Endothelial cell (in vitro differentiated cells): ENCODE measurements at regions not wholly inside any gene's neighbourhood (a gene's known extent, or its start where the extent isn't known, plus 50 kb on each side); places are given as distances from the start of the nearest gene placed in this dataset.
A peak's percentile ranks its signal among the peaks of the same experiment; 100 is the strongest.
"Not testable (repeated sequence)": the region's sequence is repeated elsewhere in the genome, so short reads cannot be mapped to it uniquely, and the experiment has no call there.

Source experiments
- DNase-seq: peaks from one replicate; pipeline ENCODE4 v3.0.0; 2021; ENCODE audit warnings: low spot score
- H3K27ac Mint-ChIP-seq: one replicate; pipeline ENCODE4 v1.8.0; 2021; ENCODE audit warnings: mixed read lengths, inconsistent platforms; ENCODE audit not compliant: unreplicated experiment
- H3K27me3 Mint-ChIP-seq: one replicate; pipeline ENCODE4 v1.8.0; 2021; ENCODE audit warnings: mild to moderate bottlenecking, moderate library complexity, mixed read lengths, inconsistent platforms; ENCODE audit not compliant: unreplicated experiment
- H3K36me3 Mint-ChIP-seq: one replicate; pipeline ENCODE4 v1.8.0; 2021; ENCODE audit warnings: mild to moderate bottlenecking, low read depth, mixed read lengths, inconsistent platforms; ENCODE audit not compliant: unreplicated experiment
- H3K4me1 Mint-ChIP-seq: one replicate; pipeline ENCODE4 v1.8.0; 2021; ENCODE audit warnings: mild to moderate bottlenecking, mixed read lengths, inconsistent platforms; ENCODE audit not compliant: unreplicated experiment
- H3K4me3 Mint-ChIP-seq: one replicate; pipeline ENCODE4 v1.8.0; 2021; ENCODE audit warnings: mild to moderate bottlenecking, mixed read lengths, inconsistent platforms; ENCODE audit not compliant: unreplicated experiment
- H3K9me3 Mint-ChIP-seq: one replicate; pipeline ENCODE4 v1.8.0; 2021; ENCODE audit warnings: mixed read lengths, inconsistent platforms; ENCODE audit not compliant: unreplicated experiment
- TF ChIP-seq, protein P1 (sequence below): fragments of 200-600 bp; sonication (generic); IDR thresholded peaks from one replicate; pipeline ENCODE4 v1.5.0; 2021; ENCODE audit warnings: antibody characterized with exemption; ENCODE audit not compliant: unreplicated experiment

DNA sequence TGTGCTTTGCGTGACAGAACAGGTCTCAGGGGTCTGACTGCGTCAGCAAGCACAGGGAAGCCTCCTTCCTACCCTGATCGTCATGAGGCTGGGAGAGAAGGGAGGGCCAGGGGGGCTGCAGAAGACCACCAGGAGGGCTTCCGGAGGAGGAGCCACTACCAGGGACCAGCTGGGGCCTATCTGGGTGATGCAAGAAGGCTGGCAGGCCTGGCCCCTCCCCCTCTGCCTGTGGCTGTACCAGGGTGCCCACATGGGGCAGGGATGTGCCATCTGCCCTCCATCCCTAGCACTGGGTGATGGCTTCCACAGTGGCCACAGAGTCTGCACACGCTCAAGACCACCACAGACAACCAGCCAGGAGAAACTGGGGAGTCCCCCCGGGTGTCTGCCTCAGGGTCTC, 116.4 kb upstream of the NKX1-1 start:
- TF ChIP-seq, protein P1, sequence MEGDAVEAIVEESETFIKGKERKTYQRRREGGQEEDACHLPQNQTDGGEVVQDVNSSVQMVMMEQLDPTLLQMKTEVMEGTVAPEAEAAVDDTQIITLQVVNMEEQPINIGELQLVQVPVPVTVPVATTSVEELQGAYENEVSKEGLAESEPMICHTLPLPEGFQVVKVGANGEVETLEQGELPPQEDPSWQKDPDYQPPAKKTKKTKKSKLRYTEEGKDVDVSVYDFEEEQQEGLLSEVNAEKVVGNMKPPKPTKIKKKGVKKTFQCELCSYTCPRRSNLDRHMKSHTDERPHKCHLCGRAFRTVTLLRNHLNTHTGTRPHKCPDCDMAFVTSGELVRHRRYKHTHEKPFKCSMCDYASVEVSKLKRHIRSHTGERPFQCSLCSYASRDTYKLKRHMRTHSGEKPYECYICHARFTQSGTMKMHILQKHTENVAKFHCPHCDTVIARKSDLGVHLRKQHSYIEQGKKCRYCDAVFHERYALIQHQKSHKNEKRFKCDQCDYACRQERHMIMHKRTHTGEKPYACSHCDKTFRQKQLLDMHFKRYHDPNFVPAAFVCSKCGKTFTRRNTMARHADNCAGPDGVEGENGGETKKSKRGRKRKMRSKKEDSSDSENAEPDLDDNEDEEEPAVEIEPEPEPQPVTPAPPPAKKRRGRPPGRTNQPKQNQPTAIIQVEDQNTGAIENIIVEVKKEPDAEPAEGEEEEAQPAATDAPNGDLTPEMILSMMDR = no peak
- DNase-seq = no peak
- H3K27ac Mint-ChIP-seq = no peak overlapping the region
- H3K4me1 Mint-ChIP-seq = peaks cover 2% of the 10 kb centered on the region
- no peaks in the 10 kb centered on the region for H3K36me3 Mint-ChIP-seq
- no peaks in the 10 kb centered on the region for H3K9me3 Mint-ChIP-seq
- no peak overlapping the region for H3K4me3 Mint-ChIP-seq
- peaks cover 4% of the 10 kb centered on the region for H3K27me3 Mint-ChIP-seq

DNA sequence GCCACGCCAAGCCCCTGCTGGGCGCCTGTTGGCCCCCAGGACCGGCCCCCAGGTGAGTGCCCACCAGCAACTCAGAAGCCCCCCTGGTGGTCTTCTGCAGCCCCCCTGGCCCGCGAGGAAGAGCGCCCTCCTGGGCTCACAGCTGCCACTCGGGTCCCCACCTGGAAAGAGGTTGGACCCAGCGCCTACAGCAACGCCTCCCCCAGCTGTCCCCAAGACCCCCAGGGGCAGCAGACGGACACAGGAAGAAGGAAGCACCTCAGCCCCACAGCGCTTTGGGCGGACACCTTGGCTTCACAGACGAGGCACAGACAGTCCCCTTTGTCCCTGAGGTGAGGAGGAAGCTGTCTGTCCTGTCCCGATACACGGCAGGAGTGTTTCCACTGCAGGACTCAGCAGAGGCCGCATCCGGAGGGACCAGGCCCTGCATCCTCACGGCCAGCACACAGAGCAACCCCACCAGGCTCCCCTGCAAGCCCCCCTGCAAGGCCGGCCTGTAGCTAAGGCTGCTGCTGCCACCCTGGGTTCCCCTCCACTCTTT, 115.6 kb upstream of the NKX1-1 start:
- Mint-ChIP-seq H3K4me1 (peaks cover 2% of the 10 kb centered on the region), H3K9me3 (no peaks in the 10 kb centered on the region), H3K27me3 (peaks cover 4% of the 10 kb centered on the region), H3K4me3 (no peak overlapping the region), H3K27ac (no peak overlapping the region), H3K36me3 (no peaks in the 10 kb centered on the region)
- TF ChIP-seq, protein P1 = no peak
- DNase-seq = no peak

DNA sequence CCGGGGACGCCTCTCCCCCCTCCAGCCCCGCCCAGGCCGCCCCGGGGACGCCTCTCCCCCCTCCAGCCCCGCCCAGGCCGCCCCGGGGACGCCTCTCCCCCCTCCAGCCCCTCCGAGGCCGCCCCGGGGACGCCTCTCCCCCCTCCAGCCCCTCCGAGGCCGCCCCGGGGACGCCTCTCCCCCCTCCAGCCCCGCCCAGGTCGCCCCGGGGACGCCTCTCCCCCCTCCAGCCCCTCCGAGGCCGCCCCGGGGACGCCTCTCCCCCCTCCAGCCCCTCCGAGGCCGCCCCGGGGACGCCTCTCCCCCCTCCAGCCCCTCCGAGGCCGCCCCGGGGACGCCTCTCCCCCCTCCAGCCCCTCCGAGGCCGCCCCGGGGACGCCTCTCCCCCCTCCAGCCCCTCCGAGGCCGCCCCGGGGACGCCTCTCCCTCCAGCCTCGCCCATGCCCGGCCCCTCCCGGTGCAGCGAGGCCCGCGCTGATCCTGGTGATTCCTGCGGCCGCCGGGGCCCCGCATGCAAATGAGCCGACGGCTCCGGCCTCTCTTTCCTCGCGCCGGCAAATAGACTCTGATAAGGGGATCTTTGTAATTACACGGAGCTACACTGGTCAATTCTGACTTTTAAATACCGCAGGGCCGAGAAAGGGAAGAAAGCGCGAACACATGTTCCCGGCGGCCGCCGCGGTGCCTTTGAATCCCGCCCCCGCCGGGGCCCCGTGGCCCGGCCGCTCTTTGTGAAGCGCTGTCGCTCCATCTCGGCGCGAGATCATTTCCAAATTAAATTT, 114.7 kb upstream of the NKX1-1 start:
- H3K27ac Mint-ChIP-seq, H3K4me3 Mint-ChIP-seq, DNase-seq, H3K27me3 Mint-ChIP-seq, H3K4me1 Mint-ChIP-seq, H3K9me3 Mint-ChIP-seq, H3K36me3 Mint-ChIP-seq: not testable (repeated sequence)

DNA sequence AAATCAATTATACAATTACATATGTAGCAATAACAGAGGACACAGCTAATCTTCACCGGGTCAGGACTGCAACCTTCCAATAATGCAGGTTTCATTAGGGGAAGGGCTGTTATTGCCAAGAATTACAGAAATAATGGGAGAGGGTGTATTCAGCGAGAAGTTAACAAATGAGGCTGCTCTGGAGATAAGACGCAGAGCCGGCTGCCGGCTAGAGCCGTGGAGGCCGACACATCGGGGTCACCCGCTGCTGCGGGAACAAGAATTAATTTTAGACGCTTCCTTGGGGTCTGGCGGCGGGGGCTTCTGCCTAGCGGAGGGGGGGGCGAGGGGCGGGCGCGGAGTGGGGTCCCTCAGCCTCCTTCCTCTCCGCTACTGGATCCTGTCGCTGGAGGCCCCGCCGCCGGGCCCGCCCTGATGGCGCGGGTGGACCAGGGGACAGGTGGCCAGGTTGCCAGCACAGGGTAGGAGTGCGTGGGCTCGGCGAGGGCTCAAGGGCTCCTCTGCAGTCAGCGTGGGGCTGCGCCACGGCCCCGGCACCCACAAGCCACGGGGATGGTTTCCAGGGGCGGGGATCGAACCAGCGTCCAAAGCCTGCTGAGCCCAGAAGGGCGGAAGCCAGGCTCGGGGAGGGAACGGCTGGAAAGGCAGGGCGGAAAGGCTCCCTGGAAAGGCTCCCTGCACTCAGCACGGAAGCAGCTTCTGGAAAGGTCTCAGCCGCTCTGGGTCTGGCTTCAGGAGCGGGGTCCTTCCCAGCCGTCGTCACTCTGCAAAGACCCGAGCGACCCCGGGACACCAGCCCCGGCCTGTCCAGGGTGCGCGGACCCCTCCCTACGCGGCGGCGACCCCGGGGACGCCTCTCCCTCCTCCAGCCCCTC, 113.8 kb upstream of the NKX1-1 start:
- DNase-seq = no peak
- no peak overlapping the region for H3K27ac Mint-ChIP-seq
- TF ChIP-seq, protein P1 = no peak
- H3K4me3 Mint-ChIP-seq = peak overlapping the region; percentile 44
- H3K36me3 Mint-ChIP-seq = no peaks in the 10 kb centered on the region
- H3K9me3 Mint-ChIP-seq = no peaks in the 10 kb centered on the region
- peaks cover 6% of the 10 kb centered on the region for H3K27me3 Mint-ChIP-seq
- peaks cover 2% of the 10 kb centered on the region for H3K4me1 Mint-ChIP-seq

DNA sequence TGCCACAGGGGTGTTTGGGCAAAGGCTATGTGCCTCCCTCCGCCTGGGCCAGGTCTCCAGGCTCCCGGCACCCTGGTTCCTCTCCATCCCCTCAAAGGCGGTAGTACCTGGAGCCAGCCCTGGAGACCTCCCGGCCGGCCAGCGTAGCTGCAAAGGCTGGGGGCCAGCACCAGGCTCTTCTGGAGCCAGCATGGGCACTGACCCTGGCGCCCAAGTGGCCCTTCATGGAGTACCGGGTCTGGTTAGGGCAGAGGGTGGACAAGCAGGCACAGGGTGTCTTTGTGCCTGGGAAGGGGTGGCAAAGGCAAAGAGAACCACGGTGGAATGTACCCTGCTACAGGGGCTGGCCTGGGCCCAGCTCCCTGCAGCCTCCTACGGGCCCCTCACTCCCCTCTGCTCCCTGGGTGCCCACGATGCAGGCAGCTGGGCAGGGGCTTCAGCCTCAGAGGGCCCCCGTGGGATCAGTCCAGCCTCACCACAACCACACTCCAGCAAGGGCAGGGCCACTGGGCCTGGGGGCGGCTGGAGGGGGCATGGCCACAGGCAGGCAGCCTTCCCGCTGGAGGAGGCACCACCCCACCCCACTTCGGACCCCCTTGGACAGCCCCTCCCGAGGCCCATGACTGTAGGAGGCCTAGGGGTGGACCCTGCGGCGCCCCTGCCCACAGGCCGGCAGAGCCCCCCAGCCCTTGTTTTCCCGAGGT, 112.9 kb upstream of the NKX1-1 start:
- no peak for DNase-seq
- Mint-ChIP-seq H3K4me3 (no peak overlapping the region), H3K27ac (no peak overlapping the region), H3K4me1 (peaks cover 2% of the 10 kb centered on the region), H3K9me3 (no peaks in the 10 kb centered on the region), H3K36me3 (no peaks in the 10 kb centered on the region), H3K27me3 (peaks cover 6% of the 10 kb centered on the region)
- TF ChIP-seq, protein P1 = no peak
